GM13976 (cell line): ENCODE measurements at regions not wholly inside any gene's neighbourhood (a gene's known extent, or its start where the extent isn't known, plus 50 kb on each side); places are given as distances from the start of the nearest gene placed in this dataset.

ENCODE experiments used
- DNase-seq: peaks from one replicate; pipeline ENCODE4 v3.0.0; 2012; ENCODE audit warnings: low spot score
- in situ Hi-C: fragments of 300-500 bp; cut with MboI; formaldehyde crosslinking; loops from one replicate; pipeline ENCODE4 v1.12.0; 2022; ENCODE audit warnings: low sequenced_read_pairs, mixed read lengths, inconsistent platforms; ENCODE audit not compliant: unreplicated experiment
- TF ChIP-seq, protein P1 (sequence below): IDR thresholded peaks from 2 replicates; pipeline ENCODE4 v1.5.1; 2012; ENCODE audit warnings: borderline replicate concordance, mild to moderate bottlenecking; ENCODE audit not compliant: insufficient read depth; ENCODE audit errors: extremely low read depth, missing control alignments, control extremely low read depth

DNA sequence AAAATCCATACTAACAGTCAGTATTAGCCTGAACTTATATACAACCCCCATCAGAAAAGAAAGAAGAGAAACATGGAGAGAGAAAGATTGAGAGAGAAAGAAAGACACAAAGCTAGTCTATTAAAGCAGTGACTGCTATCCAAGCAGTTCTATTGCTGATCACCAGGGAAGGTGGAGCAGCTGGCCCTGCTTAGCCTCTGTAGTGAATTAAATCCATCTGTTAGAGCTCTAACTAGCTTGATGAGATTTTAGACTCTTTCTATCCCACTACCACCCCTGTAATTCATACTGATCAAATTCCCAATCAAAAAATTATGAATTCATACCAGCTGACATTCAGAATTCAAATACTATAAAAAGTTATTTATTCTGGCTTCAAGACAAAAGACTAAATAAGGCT is 486.0 kb upstream of the LRRN3 start:
- TF ChIP-seq, protein P1, sequence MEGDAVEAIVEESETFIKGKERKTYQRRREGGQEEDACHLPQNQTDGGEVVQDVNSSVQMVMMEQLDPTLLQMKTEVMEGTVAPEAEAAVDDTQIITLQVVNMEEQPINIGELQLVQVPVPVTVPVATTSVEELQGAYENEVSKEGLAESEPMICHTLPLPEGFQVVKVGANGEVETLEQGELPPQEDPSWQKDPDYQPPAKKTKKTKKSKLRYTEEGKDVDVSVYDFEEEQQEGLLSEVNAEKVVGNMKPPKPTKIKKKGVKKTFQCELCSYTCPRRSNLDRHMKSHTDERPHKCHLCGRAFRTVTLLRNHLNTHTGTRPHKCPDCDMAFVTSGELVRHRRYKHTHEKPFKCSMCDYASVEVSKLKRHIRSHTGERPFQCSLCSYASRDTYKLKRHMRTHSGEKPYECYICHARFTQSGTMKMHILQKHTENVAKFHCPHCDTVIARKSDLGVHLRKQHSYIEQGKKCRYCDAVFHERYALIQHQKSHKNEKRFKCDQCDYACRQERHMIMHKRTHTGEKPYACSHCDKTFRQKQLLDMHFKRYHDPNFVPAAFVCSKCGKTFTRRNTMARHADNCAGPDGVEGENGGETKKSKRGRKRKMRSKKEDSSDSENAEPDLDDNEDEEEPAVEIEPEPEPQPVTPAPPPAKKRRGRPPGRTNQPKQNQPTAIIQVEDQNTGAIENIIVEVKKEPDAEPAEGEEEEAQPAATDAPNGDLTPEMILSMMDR, result no peak
- DNase-seq, result no peak
- in situ Hi-C loops, result no loop called here

DNA sequence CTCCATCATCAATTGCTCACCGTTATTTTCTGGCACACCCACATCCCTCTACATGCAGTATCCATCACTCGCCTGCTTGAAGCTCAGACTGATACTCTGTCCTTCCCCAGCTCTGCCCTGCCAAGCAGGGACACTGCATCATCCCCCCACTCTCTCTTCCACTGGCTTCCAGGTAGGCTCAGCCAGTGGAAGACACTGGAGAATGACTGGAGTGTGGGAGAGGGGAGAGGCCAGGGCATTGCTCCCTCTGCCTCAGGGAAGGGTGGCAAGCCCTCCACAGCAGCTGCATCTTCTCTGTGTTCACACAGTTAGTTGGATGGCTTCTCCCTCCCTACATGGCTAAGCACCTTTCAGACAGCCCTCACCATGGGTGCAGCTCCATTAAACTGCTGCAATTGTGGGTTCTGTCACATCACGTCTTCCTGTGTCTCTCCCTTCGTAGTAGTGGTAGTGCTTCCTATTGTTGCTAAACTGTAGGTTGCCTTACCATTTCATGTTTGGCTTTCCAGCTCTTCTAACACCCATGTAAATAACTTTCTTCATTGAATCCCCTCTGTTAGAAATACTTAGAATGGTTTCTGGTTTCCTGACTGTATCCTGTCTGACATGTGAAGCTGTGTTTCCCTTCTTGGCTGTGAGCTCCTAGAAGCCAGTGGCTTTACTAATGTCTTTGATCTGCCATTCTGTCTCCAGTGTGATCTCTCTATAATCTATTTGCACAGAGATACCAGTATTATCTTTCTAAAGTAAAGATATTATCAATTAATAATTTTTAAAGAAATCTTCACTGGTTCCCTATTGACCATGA is 483.7 kb upstream of the LRRN3 start:
- DNase-seq, result no peak

DNA sequence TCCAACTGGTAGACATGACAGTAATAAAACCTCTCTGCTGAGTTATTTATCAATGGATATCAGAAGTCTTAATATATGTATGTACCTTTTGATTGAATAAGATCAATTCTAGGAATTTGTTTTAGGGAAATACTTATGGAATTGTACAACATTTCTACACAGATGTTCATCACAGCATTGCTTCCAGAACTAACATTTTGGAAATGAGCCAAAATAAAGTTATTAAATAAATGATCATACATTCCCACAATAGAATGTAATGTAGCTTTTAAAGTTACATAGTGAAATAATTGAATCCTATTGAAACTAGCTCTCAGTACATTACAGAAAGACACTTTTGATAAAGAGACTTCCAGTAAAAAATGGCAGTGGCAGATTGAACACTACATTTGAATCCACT is 481.6 kb upstream of the LRRN3 start:
- TF ChIP-seq, protein P1, result no peak
- DNase-seq, result no peak
- in situ Hi-C loops, result no loop called here

More for the DNA sequence above, 483.7 kb upstream of the LRRN3 start:
- TF ChIP-seq, protein P1, result no peak
- in situ Hi-C loops, result no loop called here

DNA sequence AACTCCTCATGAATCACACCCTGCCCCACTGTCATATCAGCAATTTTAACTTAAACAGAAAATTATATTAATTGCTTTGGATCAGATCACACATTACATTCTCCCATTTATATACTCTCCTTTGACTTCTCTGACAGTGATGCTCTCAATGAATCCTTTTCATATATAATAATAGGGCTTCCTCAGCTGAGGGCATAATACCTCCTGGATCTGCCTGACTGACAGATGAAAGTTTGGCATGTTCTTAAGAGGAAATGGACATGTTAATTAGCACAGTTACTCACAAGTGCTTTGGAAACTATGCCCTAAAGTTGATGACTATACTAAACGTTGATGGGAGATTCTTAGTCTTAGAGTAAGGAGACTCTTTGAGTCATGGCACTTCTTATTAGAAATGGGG is 478.2 kb upstream of the LRRN3 start:
- no peak for DNase-seq
- in situ Hi-C loops, result no loop called here
- TF ChIP-seq, protein P1, result no peak
